ENCODE measurements at regions not wholly inside any gene's neighbourhood (a gene's known extent, or its start where the extent isn't known, plus 50 kb on each side); places are given as distances from the start of the nearest gene placed in this dataset.

DNA sequence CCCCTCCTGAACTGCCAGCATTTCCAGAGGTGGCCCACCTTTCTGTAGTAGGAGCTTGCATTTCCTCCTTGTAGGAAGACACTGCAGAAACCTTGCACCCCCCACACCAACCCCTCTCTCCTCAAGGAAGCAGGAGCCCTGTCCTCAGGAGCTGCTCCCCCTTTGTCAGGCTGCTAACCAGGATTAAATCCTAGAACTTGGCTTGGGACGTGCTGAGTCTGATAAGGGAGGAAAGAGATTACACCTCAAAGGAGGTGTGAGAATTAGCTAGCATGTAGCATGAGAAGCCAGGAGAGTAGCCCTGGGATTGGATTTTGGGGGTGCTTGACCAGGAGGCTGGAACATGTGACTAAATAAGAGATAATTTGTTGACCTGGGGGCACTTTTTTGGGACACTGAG is 119.8 kb upstream of the ALDH1B1 start:
- no peak for DNase-seq
- CTCF ChIA-PET, result no interaction called here
- H3K27ac Mint-ChIP-seq, result no peak overlapping the region
- no peaks in the 10 kb centered on the region for H3K9me3 Mint-ChIP-seq
- no peaks in the 10 kb centered on the region for H3K36me3 Mint-ChIP-seq
- peaks cover 26% of the 10 kb centered on the region for H3K27me3 Mint-ChIP-seq
- H3K4me3 Mint-ChIP-seq, result no peak overlapping the region
- peaks cover 8% of the 10 kb centered on the region for H3K4me1 Mint-ChIP-seq

DNA sequence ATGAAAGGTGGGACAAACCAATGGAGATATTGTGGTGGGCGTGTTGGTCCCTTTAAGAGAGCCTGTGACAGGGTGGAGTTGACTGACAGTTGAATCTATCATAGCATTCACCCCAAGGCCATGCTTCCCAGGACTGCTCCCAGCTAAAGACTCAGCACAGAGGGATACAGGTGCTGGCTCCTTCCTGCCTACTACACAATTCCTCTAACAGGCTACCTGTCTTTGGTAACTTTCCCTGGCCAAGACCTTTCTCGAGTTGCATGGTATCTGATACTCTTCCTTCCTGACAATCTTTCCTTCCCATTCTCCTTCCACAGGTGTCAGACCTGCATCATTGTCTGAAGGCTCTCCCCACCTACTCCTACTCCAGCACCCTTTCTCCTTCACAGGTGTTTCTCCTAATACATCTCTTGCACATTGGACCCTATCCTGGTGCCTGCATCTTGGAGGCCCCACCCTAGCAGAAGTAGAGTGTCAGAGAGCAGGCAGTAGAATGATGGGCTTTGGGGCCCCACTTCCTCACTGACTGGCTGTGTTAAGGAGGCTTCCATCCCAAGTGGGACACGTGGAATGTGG is 120.7 kb upstream of the ALDH1B1 start:
- Mint-ChIP-seq H3K4me1 (no peaks in the 10 kb centered on the region), H3K9me3 (peaks cover under 1% of the 10 kb centered on the region), H3K27me3 (peaks cover 23% of the 10 kb centered on the region), H3K4me3 (no peak overlapping the region), H3K36me3 (no peaks in the 10 kb centered on the region), H3K27ac (no peak overlapping the region)
- no peak for DNase-seq
- CTCF ChIA-PET, result no interaction called here

DNA sequence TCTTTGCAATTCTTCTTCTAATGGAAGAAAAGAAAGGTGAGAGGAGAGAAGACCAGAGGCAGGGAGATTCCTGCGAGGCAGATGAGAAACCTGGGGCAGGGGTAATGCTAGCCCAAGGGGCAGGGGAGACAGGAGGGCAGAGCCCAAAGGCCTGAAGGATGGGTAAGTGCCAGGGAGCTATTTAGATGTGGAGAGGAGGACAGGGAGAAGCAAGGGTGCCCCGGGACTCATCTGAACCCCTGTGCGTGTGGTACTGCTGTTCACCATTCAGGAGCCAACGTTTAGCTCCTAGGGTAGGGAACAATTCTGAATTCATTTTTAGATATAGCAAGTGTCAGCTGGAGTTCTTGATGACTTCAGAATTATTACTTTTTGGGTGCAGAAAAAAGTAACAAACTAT is 122.7 kb upstream of the ALDH1B1 start:
- peaks cover 10% of the 10 kb centered on the region for H3K9me3 Mint-ChIP-seq
- CTCF ChIA-PET, result no interaction called here
- no peaks in the 10 kb centered on the region for H3K36me3 Mint-ChIP-seq
- no peak for DNase-seq
- H3K27ac Mint-ChIP-seq, result no peak overlapping the region
- no peaks in the 10 kb centered on the region for H3K4me1 Mint-ChIP-seq
- H3K4me3 Mint-ChIP-seq, result no peak overlapping the region
- H3K27me3 Mint-ChIP-seq, result peaks cover 19% of the 10 kb centered on the region

- H3K4me1 Mint-ChIP-seq, result no peaks in the 10 kb centered on the region
- CTCF ChIA-PET, result interaction anchor here (0.7 to 3.2 kb wide), 3 partner anchors 176 to 382 kb away, joined by 3 to 16 read pairs (median 10); no protein-coding TSS in a partner anchor
- H3K4me3 Mint-ChIP-seq, result no peak overlapping the region
- H3K9me3 Mint-ChIP-seq, result peaks cover 14% of the 10 kb centered on the region
- H3K36me3 Mint-ChIP-seq, result no peaks in the 10 kb centered on the region
- no peak for DNase-seq
- H3K27me3 Mint-ChIP-seq, result peaks cover 21% of the 10 kb centered on the region
- H3K27ac Mint-ChIP-seq, result no peak overlapping the region
These were observed 129.0 kb upstream of the ALDH1B1 start for GRCh38 chr9:38263532-38263931.

DNA sequence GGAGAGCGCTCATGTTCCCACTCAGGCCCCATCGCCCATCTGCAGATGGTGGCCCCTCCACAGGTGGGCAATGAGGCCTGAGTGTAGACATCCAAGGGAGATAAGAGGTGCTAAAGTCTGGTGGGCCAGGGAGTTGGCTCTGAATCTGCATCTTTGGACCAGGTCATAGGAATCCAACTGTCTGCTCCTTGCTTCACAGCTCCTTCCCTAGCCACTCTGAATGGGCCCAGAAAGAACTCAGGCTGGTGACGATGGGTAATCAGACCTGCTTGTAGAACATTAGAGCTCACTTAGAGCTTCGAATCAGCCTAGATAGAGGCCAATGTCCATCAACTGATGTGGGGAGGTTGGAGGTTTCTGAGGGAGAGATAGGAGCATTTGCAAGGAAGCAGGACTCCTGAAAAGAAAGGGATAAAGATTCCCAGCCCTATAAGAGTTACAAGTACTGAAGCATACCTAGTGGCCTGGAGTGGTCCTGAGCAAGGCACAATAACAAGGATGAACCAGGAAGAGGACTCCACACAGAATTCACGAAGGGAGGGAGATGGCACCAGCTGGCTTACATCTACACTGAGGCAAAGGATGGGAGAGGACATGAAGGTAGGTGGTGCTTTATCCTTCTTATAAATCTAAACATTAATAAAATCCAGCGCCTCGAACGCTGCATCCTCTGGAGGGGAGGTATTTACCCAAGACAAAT is 132.8 kb upstream of the ALDH1B1 start:
- Mint-ChIP-seq H3K27me3 (peaks cover 21% of the 10 kb centered on the region), H3K27ac (no peak overlapping the region), H3K9me3 (peaks cover 4% of the 10 kb centered on the region), H3K4me3 (no peak overlapping the region), H3K36me3 (no peaks in the 10 kb centered on the region), H3K4me1 (no peaks in the 10 kb centered on the region)
- CTCF ChIA-PET, result no interaction called here
- DNase-seq, result no peak

DNA sequence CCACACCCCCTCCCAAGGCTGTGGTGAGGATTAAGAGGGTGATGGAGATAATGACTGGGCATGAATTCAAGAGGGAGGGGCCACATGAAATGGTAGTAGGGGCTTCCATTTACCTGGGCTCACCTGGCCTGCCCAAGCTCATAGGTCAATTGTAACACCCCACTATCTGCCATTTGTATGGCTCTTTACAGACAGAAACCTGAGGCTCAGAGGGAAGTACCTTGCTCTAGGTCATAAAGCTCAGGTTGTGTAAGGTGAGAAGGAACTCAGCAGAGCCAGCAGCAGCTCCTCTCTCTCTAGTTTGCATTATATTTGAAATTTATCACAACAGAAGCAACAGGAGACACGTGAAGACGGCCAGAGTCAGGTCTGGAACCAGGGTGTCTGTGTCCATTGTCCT is 133.4 kb upstream of the ALDH1B1 start:
- H3K9me3 Mint-ChIP-seq, result peaks cover 4% of the 10 kb centered on the region
- DNase-seq, result no peak
- H3K27me3 Mint-ChIP-seq, result peaks cover 21% of the 10 kb centered on the region
- H3K4me1 Mint-ChIP-seq, result no peaks in the 10 kb centered on the region
- H3K36me3 Mint-ChIP-seq, result no peaks in the 10 kb centered on the region
- CTCF ChIA-PET, result no interaction called here
- H3K27ac Mint-ChIP-seq, result no peak overlapping the region
- H3K4me3 Mint-ChIP-seq, result no peak overlapping the region

- no peak overlapping the region for H3K27ac Mint-ChIP-seq
- CTCF ChIA-PET, result no interaction called here
- DNase-seq, result no peak
- no peaks in the 10 kb centered on the region for H3K4me1 Mint-ChIP-seq
- no peaks in the 10 kb centered on the region for H3K9me3 Mint-ChIP-seq
- no peaks in the 10 kb centered on the region for H3K36me3 Mint-ChIP-seq
- H3K27me3 Mint-ChIP-seq, result peaks cover 12% of the 10 kb centered on the region
- no peak overlapping the region for H3K4me3 Mint-ChIP-seq
These were observed 134.8 kb upstream of the ALDH1B1 start for GRCh38 chr9:38257626-38258215.

DNA sequence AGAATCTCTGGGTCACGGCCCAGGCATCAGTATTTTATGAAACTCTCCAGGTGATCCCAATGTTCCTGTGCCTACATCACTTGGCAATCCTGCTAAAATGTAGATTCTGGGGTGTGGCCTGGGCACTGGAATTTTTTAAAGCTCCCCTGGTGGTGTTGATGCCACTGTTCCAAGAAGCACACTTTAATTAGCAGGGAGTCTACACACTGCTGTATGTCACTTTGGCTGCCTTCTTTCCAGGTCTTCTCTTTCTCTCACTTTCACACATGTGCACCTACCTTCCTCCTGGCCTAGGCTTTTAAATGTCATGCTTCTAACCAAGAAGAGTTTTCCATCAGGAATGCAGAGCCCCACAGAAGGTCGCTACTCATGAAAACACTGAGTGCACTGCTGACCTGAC is 136.0 kb upstream of the ALDH1B1 start:
- Mint-ChIP-seq H3K9me3 (no peaks in the 10 kb centered on the region), H3K36me3 (no peaks in the 10 kb centered on the region), H3K27ac (no peak overlapping the region), H3K27me3 (peaks cover 8% of the 10 kb centered on the region), H3K4me3 (no peak overlapping the region), H3K4me1 (no peaks in the 10 kb centered on the region)
- CTCF ChIA-PET, result no interaction called here
- DNase-seq, result no peak

DNA sequence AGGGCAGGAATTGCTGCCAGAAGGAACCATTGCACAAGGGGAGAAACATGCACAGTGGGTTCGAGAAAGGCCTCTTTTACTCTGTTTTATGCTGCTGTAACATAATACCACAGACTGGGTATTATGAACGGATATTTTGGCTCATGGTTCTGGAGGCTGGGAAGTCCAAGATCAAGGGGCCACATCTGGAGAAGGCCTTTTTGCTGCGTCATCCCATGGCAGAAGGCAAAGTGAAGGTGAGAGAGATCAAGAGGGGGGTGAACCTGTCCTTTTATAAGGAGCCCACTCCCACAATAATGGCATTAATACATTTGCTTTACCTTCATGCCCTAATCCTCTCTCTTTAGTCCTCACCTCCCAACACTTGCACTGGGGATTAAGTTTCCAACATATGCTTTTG is 136.9 kb upstream of the ALDH1B1 start:
- Mint-ChIP-seq H3K36me3 (no peaks in the 10 kb centered on the region), H3K27me3 (peaks cover 8% of the 10 kb centered on the region), H3K4me3 (no peak overlapping the region), H3K27ac (no peak overlapping the region), H3K9me3 (no peaks in the 10 kb centered on the region), H3K4me1 (no peaks in the 10 kb centered on the region)
- CTCF ChIA-PET, result no interaction called here
- no peak for DNase-seq

DNA sequence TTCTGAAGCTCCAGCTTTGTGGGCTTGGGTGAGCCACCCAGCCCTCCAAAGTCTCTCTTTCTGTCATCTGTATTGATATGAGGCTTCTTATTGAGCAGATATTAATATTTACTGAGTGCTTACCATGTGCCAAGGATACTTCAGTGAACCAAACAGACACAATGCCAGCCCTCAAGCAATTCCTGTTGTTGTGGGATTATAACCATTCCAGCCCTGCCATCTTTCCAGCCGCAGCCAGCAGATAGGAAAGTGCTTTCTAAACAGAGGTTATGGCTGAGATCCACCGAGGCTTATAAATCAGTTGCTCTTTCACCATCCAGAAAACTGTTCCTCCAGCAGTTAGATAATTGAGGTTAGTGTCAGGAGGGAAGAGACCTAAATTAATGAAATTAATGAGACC is 137.7 kb upstream of the ALDH1B1 start:
- no peak for DNase-seq
- Mint-ChIP-seq H3K9me3 (no peaks in the 10 kb centered on the region), H3K36me3 (no peaks in the 10 kb centered on the region), H3K4me1 (no peaks in the 10 kb centered on the region), H3K27me3 (peaks cover 5% of the 10 kb centered on the region), H3K27ac (no peak overlapping the region), H3K4me3 (no peak overlapping the region)
- CTCF ChIA-PET, result no interaction called here

DNA sequence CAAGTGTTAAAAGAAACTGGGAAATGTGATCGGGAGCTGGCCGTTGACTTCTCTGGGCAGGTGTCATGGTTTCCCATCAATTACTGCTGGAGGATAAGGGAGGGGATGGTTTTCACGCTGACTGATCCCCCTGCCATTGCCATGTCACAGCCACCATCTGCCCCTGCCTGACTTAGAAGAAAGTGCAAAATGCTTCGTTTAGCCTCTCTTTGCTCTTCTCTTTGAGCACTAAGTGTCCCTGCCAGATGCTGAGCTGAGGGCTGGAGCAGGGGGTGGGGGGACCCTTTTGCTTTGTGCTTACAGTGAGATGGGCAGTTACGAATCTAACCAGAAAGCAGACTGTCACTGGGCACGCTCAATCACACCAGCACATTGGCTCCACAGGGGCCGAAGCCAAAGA is 138.4 kb upstream of the ALDH1B1 start:
- no peaks in the 10 kb centered on the region for H3K4me1 Mint-ChIP-seq
- H3K27me3 Mint-ChIP-seq, result peaks cover 5% of the 10 kb centered on the region
- no peaks in the 10 kb centered on the region for H3K9me3 Mint-ChIP-seq
- no peak for DNase-seq
- no peak overlapping the region for H3K27ac Mint-ChIP-seq
- no peak overlapping the region for H3K4me3 Mint-ChIP-seq
- CTCF ChIA-PET, result no interaction called here
- H3K36me3 Mint-ChIP-seq, result no peaks in the 10 kb centered on the region

DNA sequence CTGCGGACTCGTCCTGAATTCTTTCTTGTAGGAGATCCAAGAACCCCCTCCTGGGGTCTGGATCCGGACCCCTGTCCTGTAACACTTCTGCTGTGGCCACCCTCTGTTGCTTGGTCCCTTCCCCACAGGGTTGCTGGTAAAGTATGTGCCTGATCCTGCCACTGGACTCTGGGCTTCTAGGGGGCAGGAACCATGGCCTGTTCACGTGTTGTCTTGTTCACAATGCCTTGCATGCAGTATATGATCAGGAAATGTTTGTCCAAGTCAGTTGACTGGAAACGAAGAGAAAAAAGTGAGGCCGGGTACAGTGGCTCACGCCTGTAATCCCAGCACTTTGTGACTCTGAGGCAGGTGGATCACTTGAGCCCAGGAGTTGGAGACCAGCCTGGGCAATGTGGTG is 139.3 kb upstream of the ALDH1B1 start:
- H3K27ac Mint-ChIP-seq, result no peak overlapping the region
- H3K4me3 Mint-ChIP-seq, result no peak overlapping the region
- H3K27me3 Mint-ChIP-seq, result peaks cover 5% of the 10 kb centered on the region
- H3K4me1 Mint-ChIP-seq, result no peaks in the 10 kb centered on the region
- H3K9me3 Mint-ChIP-seq, result no peaks in the 10 kb centered on the region
- CTCF ChIA-PET, result no interaction called here
- H3K36me3 Mint-ChIP-seq, result no peaks in the 10 kb centered on the region
- no peak for DNase-seq

GRCh38 chr9:38251036-38251860 is 141.3 kb upstream of the ALDH1B1 start:
- CTCF ChIA-PET, result interaction anchor here (0.6 kb wide), 1 partner anchor 90 kb away, joined by 3 read pairs; no protein-coding TSS in a partner anchor
- Mint-ChIP-seq H3K27me3 (peaks cover 5% of the 10 kb centered on the region), H3K9me3 (no peaks in the 10 kb centered on the region), H3K27ac (no peak overlapping the region), H3K4me3 (no peak overlapping the region), H3K4me1 (no peaks in the 10 kb centered on the region), H3K36me3 (no peaks in the 10 kb centered on the region)
- DNase-seq, result no peak

GRCh38 chr9:38250279-38251035 is 142.0 kb upstream of the ALDH1B1 start:
- CTCF ChIA-PET, result no interaction called here
- H3K27ac Mint-ChIP-seq, result no peak overlapping the region
- no peak overlapping the region for H3K4me3 Mint-ChIP-seq
- no peaks in the 10 kb centered on the region for H3K9me3 Mint-ChIP-seq
- H3K27me3 Mint-ChIP-seq, result peaks cover 3% of the 10 kb centered on the region
- no peaks in the 10 kb centered on the region for H3K36me3 Mint-ChIP-seq
- H3K4me1 Mint-ChIP-seq, result no peaks in the 10 kb centered on the region
- no peak for DNase-seq
